ENCODE measurements at regions not wholly inside any gene's neighbourhood (a gene's known extent, or its start where the extent isn't known, plus 50 kb on each side); places are given as distances from the start of the nearest gene placed in this dataset.

DNA sequence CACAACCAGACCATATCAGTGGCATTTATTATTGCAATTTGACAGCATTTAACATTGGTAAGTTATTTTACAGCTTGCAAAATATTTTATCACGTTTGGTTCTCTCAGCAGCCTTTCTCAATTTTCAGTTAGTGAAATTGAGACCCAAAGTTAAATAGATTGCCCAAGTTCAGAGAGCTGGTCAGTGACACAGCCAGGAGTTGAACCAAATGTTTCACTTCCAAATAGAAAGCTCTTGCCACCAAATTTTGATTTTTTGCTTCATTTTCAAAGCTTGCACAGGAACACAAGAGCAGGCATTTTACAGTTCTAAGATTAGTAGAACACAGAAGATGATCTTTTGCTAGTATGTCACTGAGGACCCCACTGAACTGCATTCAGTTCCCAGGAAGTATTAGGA lies 271.5 kb upstream of the C9orf72 start:
- no peak for DNase-seq (ENCODE audit: low read depth, low spot score)
- Histone ChIP-seq H3K27ac (ENCODE audit: control insufficient read depth, insufficient read depth) (no peak overlapping the region), H3K9ac (ENCODE audit: control insufficient read depth, insufficient read depth, low read length) (no peak overlapping the region), H3K79me2 (ENCODE audit: control insufficient read depth, insufficient read depth, low read length) (no peaks in the 10 kb centered on the region), H3K4me2 (ENCODE audit: control insufficient read depth, insufficient read depth) (no peak overlapping the region), H3K36me3 (ENCODE audit: control insufficient read depth in 2 of 2, insufficient read depth in 2 of 2, low read length in 1 of 2) (no peaks in the 10 kb centered on the region), H3K4me3 (no peak overlapping the region), H3K4me1 (ENCODE audit: control insufficient read depth, insufficient read depth, low read length) (no peaks in the 10 kb centered on the region), H3K9me3 (replicated peaks; ENCODE audit: control insufficient read depth, insufficient read depth, low read length) (no peaks in the 10 kb centered on the region; the same call in 2 of the 3 replicates), H3K27me3 (replicated peaks in 1 of 2; ENCODE audit: control insufficient read depth in 2 of 2, insufficient read depth in 2 of 2, low read length in 1 of 2) (no peaks in the 10 kb centered on the region), H4K20me1 (ENCODE audit: control insufficient read depth, insufficient read depth) (no peaks in the 10 kb centered on the region), H2AFZ (ENCODE audit: control insufficient read depth, low read depth, low read length) (no peak overlapping the region)
- BruUV-seq (replicated peaks): no TSS peak
- ChIA-PET CTCF (no interaction called here), POLR2A (no interaction called here), SMC1A (ENCODE audit: uncharacterized antibody, unreplicated experiment) (no interaction called here), RAD21 (ENCODE audit: unreplicated experiment) (interaction anchor here (0.5 to 1.3 kb wide), 3 partner anchors 53 to 779 kb away, joined by 3 to 5 read pairs (median 3); no protein-coding TSS in a partner anchor)
- FAIRE-seq: no peak
- intact Hi-C loops (cut with micrococcal nuclease; ENCODE audit: unreplicated experiment) (no loop called here), in situ Hi-C loops (cut with MboI) (no loop called here)
- TF ChIP-seq MYC (IDR thresholded peaks at IDR 0.05; ENCODE audit: insufficient read depth, insufficient read length, insufficient replicate concordance, low read length, severe bottlenecking) (no peak), SIX5 (IDR thresholded peaks at IDR 0.05; ENCODE audit: low read depth, low read length, severe bottlenecking) (no peak), TCF12 (IDR thresholded peaks at IDR 0.05; ENCODE audit: low read depth, low read length) (no peak), EED (IDR thresholded peaks at IDR 0.05; ENCODE audit: low read depth) (no peak), TCF3 (IDR thresholded peaks at IDR 0.05; ENCODE audit: borderline replicate concordance, insufficient read depth, low read depth, low read length) (no peak), PAX8 (IDR thresholded peaks at IDR 0.05) (no peak), HDGF (IDR thresholded peaks at IDR 0.05) (no peak), JUND (IDR thresholded peaks at IDR 0.05; ENCODE audit: low read depth, low read length) (no peak), EZH2 (IDR thresholded peaks at IDR 0.05; ENCODE audit: borderline replicate concordance, control insufficient read depth, low read depth, low read length) (no peak), TAF1 (IDR thresholded peaks at IDR 0.05; ENCODE audit: borderline replicate concordance, low read depth, low read length) (no peak), STAT3 (IDR thresholded peaks at IDR 0.05; ENCODE audit: low read depth, low read length) (no peak), NRF1 (conservative IDR thresholded peaks at IDR 0.05; ENCODE audit: low read depth, low read length) (no peak), EP300 (IDR thresholded peaks at IDR 0.05; ENCODE audit: borderline replicate concordance in 1 of 2, control insufficient read depth in 1 of 2, low read depth in 2 of 2, low read length in 2 of 2) (no peak), POLR2A (IDR thresholded peaks at IDR 0.05; ENCODE audit: low read depth, low read length) (no peak), NFYA (IDR thresholded peaks at IDR 0.05; ENCODE audit: borderline replicate concordance, low read depth, low read length) (no peak), HCFC1 (IDR thresholded peaks at IDR 0.05; ENCODE audit: low read length) (no peak)
- TF ChIP-seq, protein P1, sequence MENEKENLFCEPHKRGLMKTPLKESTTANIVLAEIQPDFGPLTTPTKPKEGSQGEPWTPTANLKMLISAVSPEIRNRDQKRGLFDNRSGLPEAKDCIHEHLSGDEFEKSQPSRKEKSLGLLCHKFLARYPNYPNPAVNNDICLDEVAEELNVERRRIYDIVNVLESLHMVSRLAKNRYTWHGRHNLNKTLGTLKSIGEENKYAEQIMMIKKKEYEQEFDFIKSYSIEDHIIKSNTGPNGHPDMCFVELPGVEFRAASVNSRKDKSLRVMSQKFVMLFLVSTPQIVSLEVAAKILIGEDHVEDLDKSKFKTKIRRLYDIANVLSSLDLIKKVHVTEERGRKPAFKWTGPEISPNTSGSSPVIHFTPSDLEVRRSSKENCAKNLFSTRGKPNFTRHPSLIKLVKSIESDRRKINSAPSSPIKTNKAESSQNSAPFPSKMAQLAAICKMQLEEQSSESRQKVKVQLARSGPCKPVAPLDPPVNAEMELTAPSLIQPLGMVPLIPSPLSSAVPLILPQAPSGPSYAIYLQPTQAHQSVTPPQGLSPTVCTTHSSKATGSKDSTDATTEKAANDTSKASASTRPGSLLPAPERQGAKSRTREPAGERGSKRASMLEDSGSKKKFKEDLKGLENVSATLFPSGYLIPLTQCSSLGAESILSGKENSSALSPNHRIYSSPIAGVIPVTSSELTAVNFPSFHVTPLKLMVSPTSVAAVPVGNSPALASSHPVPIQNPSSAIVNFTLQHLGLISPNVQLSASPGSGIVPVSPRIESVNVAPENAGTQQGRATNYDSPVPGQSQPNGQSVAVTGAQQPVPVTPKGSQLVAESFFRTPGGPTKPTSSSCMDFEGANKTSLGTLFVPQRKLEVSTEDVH (IDR thresholded peaks at IDR 0.05; ENCODE audit: low read depth, partially characterized antibody): no peak
- TF ChIP-seq, protein P2, sequence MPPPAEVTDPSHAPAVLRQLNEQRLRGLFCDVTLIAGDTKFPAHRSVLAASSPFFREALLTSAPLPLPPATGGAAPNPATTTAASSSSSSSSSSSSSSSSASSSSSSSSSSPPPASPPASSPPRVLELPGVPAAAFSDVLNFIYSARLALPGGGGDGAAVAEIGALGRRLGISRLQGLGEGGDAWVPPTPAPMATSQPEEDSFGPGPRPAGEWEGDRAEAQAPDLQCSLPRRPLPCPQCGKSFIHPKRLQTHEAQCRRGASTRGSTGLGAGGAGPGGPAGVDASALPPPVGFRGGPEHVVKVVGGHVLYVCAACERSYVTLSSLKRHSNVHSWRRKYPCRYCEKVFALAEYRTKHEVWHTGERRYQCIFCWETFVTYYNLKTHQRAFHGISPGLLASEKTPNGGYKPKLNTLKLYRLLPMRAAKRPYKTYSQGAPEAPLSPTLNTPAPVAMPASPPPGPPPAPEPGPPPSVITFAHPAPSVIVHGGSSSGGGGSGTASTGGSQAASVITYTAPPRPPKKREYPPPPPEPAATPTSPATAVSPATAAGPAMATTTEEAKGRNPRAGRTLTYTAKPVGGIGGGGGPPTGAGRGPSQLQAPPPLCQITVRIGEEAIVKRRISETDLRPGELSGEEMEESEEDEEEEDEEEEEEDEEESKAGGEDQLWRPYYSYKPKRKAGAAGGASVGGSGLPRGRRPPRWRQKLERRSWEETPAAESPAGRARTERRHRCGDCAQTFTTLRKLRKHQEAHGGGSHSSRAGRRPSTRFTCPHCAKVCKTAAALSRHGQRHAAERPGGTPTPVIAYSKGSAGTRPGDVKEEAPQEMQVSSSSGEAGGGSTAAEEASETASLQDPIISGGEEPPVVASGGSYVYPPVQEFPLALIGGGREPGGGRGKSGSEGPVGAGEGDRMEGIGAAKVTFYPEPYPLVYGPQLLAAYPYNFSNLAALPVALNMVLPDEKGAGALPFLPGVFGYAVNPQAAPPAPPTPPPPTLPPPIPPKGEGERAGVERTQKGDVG (CRISPR knock-in tag; IDR thresholded peaks at IDR 0.05): no peak
- TF ChIP-seq, protein P3, sequence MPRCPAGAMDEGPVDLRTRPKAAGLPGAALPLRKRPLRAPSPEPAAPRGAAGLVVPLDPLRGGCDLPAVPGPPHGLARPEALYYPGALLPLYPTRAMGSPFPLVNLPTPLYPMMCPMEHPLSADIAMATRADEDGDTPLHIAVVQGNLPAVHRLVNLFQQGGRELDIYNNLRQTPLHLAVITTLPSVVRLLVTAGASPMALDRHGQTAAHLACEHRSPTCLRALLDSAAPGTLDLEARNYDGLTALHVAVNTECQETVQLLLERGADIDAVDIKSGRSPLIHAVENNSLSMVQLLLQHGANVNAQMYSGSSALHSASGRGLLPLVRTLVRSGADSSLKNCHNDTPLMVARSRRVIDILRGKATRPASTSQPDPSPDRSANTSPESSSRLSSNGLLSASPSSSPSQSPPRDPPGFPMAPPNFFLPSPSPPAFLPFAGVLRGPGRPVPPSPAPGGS (IDR thresholded peaks at IDR 0.05; ENCODE audit: borderline replicate concordance, insufficient read depth, low read depth, low read length, poor library complexity, severe bottlenecking): no peak
- WGBS (ENCODE audit: insufficient coverage, insufficient replicate concordance, low lambda C conversion rate, missing lambda C conversion rate): 0% methylated on average over 1 of the region's 1 CpG
- ATAC-seq: no peak
